Liver (tissue), 3 donors: ENCODE measurements at regions not wholly inside any gene's neighbourhood (a gene's known extent, or its start where the extent isn't known, plus 50 kb on each side); places are given as distances from the start of the nearest gene placed in this dataset.
A peak's percentile ranks its signal among the peaks of the same experiment; 100 is the strongest.

ENCODE experiments used
- ATF3 ChIP-seq: IDR thresholded peaks from 2 replicates; pipeline ENCODE4 v1.6.1; 2016; ENCODE audit warnings: antibody characterized with exemption
- CTCF ChIP-seq: fragments of 150-350 bp; IDR thresholded peaks from 2 replicates; pipeline ENCODE4 v1.5.1; 2017; ENCODE audit warnings: improper control_type of control experiment, low read depth, low read length; ENCODE audit not compliant: missing input control
- GABPA ChIP-seq, 2 donors: IDR thresholded peaks in 1 of 2; conservative IDR thresholded peaks in 1 of 2; 2 replicates each; pipeline ENCODE4 v1.6.1; 2016; ENCODE audit warnings: antibody characterized with exemption in 2 of 2, mild to moderate bottlenecking in 1 of 2, moderate library complexity in 1 of 2
- JUND ChIP-seq, 2 donors: IDR thresholded peaks; 2 replicates each; pipeline ENCODE4 v1.6.1; 2016; ENCODE audit warnings: antibody characterized with exemption in 2 of 2
- MAX ChIP-seq: IDR thresholded peaks from 2 replicates; pipeline ENCODE4 v1.6.1; 2016; ENCODE audit warnings: antibody characterized with exemption
- RAD21 ChIP-seq, 2 donors: IDR thresholded peaks; 2 replicates each; pipeline ENCODE4 v1.6.1; 2016; ENCODE audit warnings: antibody characterized with exemption in 2 of 2, mild to moderate bottlenecking in 2 of 2
- SP1 ChIP-seq: IDR thresholded peaks from 2 replicates; pipeline ENCODE4 v1.6.1; 2018; ENCODE audit warnings: antibody characterized with exemption, mild to moderate bottlenecking
- ZBTB33 ChIP-seq: IDR thresholded peaks from 2 replicates; pipeline ENCODE4 v1.6.1; 2016; ENCODE audit warnings: antibody characterized with exemption
- donor health status: healthy.
- donor health status: healthy.

- TF ChIP-seq CTCF, result no peak
- peak; percentile 22 to 44 for TF ChIP-seq RAD21 (IDR thresholded peaks at IDR 0.05)
- no peak for TF ChIP-seq SP1
- TF ChIP-seq JUND (IDR thresholded peaks at IDR 0.05), result no peak
- no peak for TF ChIP-seq GABPA (IDR thresholded peaks at IDR 0.05 in 1 of 2, conservative IDR thresholded peaks at IDR 0.05 in 1 of 2)
- TF ChIP-seq ZBTB33, result no peak
- TF ChIP-seq MAX, result no peak
- no peak for TF ChIP-seq ATF3
Observed at GRCh38 chr1:118826669-118827068, 161.5 kb downstream of the TBX15 start.
